HCT116 (cell line): ENCODE measurements at regions not wholly inside any gene's neighbourhood (a gene's known extent, or its start where the extent isn't known, plus 50 kb on each side); places are given as distances from the start of the nearest gene placed in this dataset.

Source experiments
- ATAC-seq: fragments of 200-7000 bp; cut with Tn5 transposase; 2 replicates; pipeline ENCODE4 v1.9.1; 2020; ENCODE audit warnings: mild to moderate bottlenecking, moderate library complexity
- BruUV-seq: library from RNA; stranded (reverse); fragments of 400-500 nt; replicated peaks from 2 replicates; lab custom pipeline; 2021; lab: Mats Ljungman, UMichigan
- CTCF ChIA-PET: fragments of 300-600 bp; sonication (Branson Sonifier 250); formaldehyde crosslinking; loops from one replicate; lab custom pipeline; 2021; ENCODE audit warnings: antibody characterized with exemption; lab: Charles Lee
- POLR2A ChIA-PET: fragments of 300-600, 350-600 bp; sonication (Branson Sonifier 250); formaldehyde crosslinking; loops from one replicate; lab custom pipeline; 2021; ENCODE audit warnings: antibody characterized with exemption; lab: Charles Lee
- RAD21 ChIA-PET, 2 experiments: fragments of 300-600 bp; sonication (Branson Sonifier 250); formaldehyde crosslinking; loops; one replicate each; lab custom pipeline; 2023; ENCODE audit warnings: low total read pairs in 2 of 2; ENCODE audit not compliant: uncharacterized antibody in 2 of 2, unreplicated experiment in 2 of 2, low non-redundant PET in 1 of 2; lab: Charles Lee
- DNase-seq: peaks from one replicate; pipeline ENCODE4 v3.0.0-alpha.2; 2010; ENCODE audit warnings: low read depth, low spot score
- H2AFZ ChIP-seq: fragments of 200-600 bp; shearing (Covaris generic), sonication (generic); 2 replicates; pipeline ENCODE4 v1.6.1; 2017; ENCODE audit warnings: low read depth, mixed run types, mixed read lengths, antibody characterized with exemption, low read length; ENCODE audit not compliant: poor library complexity, severe bottlenecking
- H3K27ac ChIP-seq: 2 replicates; pipeline ENCODE4 v1.5.1; 2012; ENCODE audit warnings: low read depth, low read length
- H3K27me3 ChIP-seq: fragments of 200-600 bp; sonication (generic); 2 replicates; pipeline ENCODE4 v1.6.1; 2016; ENCODE audit warnings: mixed run types, low read length, mixed read lengths; ENCODE audit not compliant: insufficient read depth
- H3K36me3 ChIP-seq, 2 experiments: fragments of 200-500 bp in 1 of 2; fragments of 200-600 bp in 1 of 2; sonication (Bioruptor generic) in 1 of 2; sonication (generic) in 1 of 2; 2 replicates each; pipeline versions ENCODE4 v1.5.1 to v1.6.1; 2014 to 2016; ENCODE audit warnings: low read length in 2 of 2, inconsistent platforms in 1 of 2, mixed read lengths in 1 of 2, mixed run types in 1 of 2; ENCODE audit not compliant: insufficient read depth in 2 of 2, control insufficient read depth in 1 of 2
- H3K4me1 ChIP-seq, 2 experiments: fragments of 200-600 bp in 1 of 2; sonication (generic) in 1 of 2; 2 replicates each; pipeline versions ENCODE4 v1.5.1 to v1.6.1; 2012 to 2017; ENCODE audit warnings: low read length in 2 of 2, inconsistent platforms in 1 of 2, mild to moderate bottlenecking in 1 of 2, mixed read lengths in 1 of 2, mixed run types in 1 of 2, moderate library complexity in 1 of 2; ENCODE audit not compliant: insufficient read depth in 2 of 2, control insufficient read depth in 1 of 2
- H3K4me2 ChIP-seq: fragments of 200-600 bp; sonication (generic); 2 replicates; pipeline ENCODE4 v1.6.1; 2017; ENCODE audit warnings: mixed run types, low read length, mixed read lengths
- H3K4me3 ChIP-seq, 2 experiments: fragments of 200-600 bp in 1 of 2; sonication (generic) in 1 of 2; replicated peaks in 1 of 2; 2 replicates each; pipeline ENCODE4 v1.5.1; 2011 to 2016; ENCODE audit warnings: low read length in 2 of 2, control low read depth in 1 of 2, low read depth in 1 of 2, mild to moderate bottlenecking in 1 of 2, mixed read lengths in 1 of 2, mixed run types in 1 of 2
- H3K79me2 ChIP-seq: fragments of 200-600 bp; sonication (generic); 2 replicates; pipeline ENCODE4 v1.6.1; 2017; ENCODE audit warnings: mild to moderate bottlenecking, mixed run types, low read length, moderate library complexity, mixed read lengths; ENCODE audit not compliant: insufficient read depth
- H3K9ac ChIP-seq: fragments of 200-600 bp; sonication (generic); 2 replicates; pipeline ENCODE4 v1.6.1; 2016; ENCODE audit warnings: low read length, mixed read lengths
- H3K9me2 ChIP-seq: fragments of 200-600 bp; sonication (generic), shearing (Covaris generic); 2 replicates; pipeline ENCODE4 v1.6.1; 2017; ENCODE audit warnings: mixed run types, mild to moderate bottlenecking, moderate library complexity; ENCODE audit not compliant: insufficient read depth
- H3K9me3 ChIP-seq, 2 experiments: fragments of 200-500 bp in 1 of 2; fragments of 200-600 bp in 1 of 2; sonication (Bioruptor generic) in 1 of 2; sonication (generic) in 1 of 2; 2 replicates each; pipeline ENCODE4 v1.6.1; 2014 to 2017; ENCODE audit warnings: low read length in 2 of 2, mixed read lengths in 2 of 2, inconsistent platforms in 1 of 2, low read depth in 1 of 2, mild to moderate bottlenecking in 1 of 2, mixed run types in 1 of 2, moderate library complexity in 1 of 2; ENCODE audit not compliant: control insufficient read depth in 1 of 2, insufficient read depth in 1 of 2
- H4K20me1 ChIP-seq: fragments of 200-600 bp; sonication (generic), shearing (Covaris generic); 2 replicates; pipeline ENCODE4 v1.6.1; 2017; ENCODE audit warnings: mixed run types, mild to moderate bottlenecking, moderate library complexity; ENCODE audit not compliant: insufficient read depth
- ATF3 ChIP-seq: IDR thresholded peaks from 2 replicates; pipeline ENCODE4 v1.6.1; 2012
- CBX3 ChIP-seq: IDR thresholded peaks from 2 replicates; pipeline ENCODE4 v1.6.1; 2012; ENCODE audit warnings: low read depth
- CTCF ChIP-seq, 3 experiments: fragments of 200-600 bp in 1 of 3; sonication (generic) in 1 of 3; IDR thresholded peaks in 2 of 3; conservative IDR thresholded peaks in 1 of 3; 2 replicates each; pipeline ENCODE4 v1.5.1; 2012 to 2017; ENCODE audit warnings: low read depth in 2 of 3, low read length in 2 of 3, antibody characterized with exemption in 1 of 3, borderline replicate concordance in 1 of 3, control low read depth in 1 of 3, mild to moderate bottlenecking in 1 of 3, mixed read lengths in 1 of 3, mixed run types in 1 of 3, moderate library complexity in 1 of 3; ENCODE audit not compliant: insufficient read depth in 1 of 3
- ELF1 ChIP-seq: IDR thresholded peaks from 2 replicates; pipeline ENCODE4 v1.6.1; 2012; ENCODE audit warnings: low read depth, borderline replicate concordance
- EZH2 ChIP-seq: fragments of 200-600 bp; sonication (generic); IDR thresholded peaks from 2 replicates; pipeline ENCODE4 v1.6.1; 2017; ENCODE audit warnings: antibody characterized with exemption, mixed run types
- EZH2phosphoT487 ChIP-seq: fragments of 200-600 bp; IDR thresholded peaks from 2 replicates; pipeline ENCODE4 v1.6.1; 2018; ENCODE audit warnings: antibody characterized with exemption, borderline replicate concordance
- FOSL1 ChIP-seq: IDR thresholded peaks from 2 replicates; pipeline ENCODE4 v1.6.1; 2012; ENCODE audit warnings: low read depth
- MAX ChIP-seq: IDR thresholded peaks from 2 replicates; pipeline ENCODE4 v1.6.1; 2012
- POLR2A ChIP-seq: IDR thresholded peaks from 2 replicates; pipeline ENCODE4 v1.7.0; 2011; ENCODE audit warnings: borderline replicate concordance; ENCODE audit not compliant: insufficient read depth, insufficient read length; ENCODE audit errors: extremely low read depth
- POLR2AphosphoS5 ChIP-seq: IDR thresholded peaks from 2 replicates; pipeline ENCODE4 v1.6.1; 2011; ENCODE audit warnings: mild to moderate bottlenecking, low read depth, low read length, moderate library complexity
- RAD21 ChIP-seq: IDR thresholded peaks from 2 replicates; pipeline ENCODE4 v1.6.1; 2012; ENCODE audit warnings: low read depth, mild to moderate bottlenecking
- REST ChIP-seq: IDR thresholded peaks from 2 replicates; pipeline ENCODE4 v1.6.1; 2012; ENCODE audit warnings: low read depth
- SIN3A ChIP-seq: IDR thresholded peaks from 2 replicates; pipeline ENCODE4 v1.6.1; 2012; ENCODE audit warnings: low read depth
- SP1 ChIP-seq: IDR thresholded peaks from 2 replicates; pipeline ENCODE4 v1.6.1; 2012; ENCODE audit warnings: low read depth
- SRF ChIP-seq: IDR thresholded peaks from 2 replicates; pipeline ENCODE4 v1.6.1; 2012; ENCODE audit warnings: low read depth
- TCF7L2 ChIP-seq: IDR thresholded peaks from 2 replicates; pipeline ENCODE4 v1.7.0; 2011; ENCODE audit warnings: borderline replicate concordance, inconsistent platforms; ENCODE audit not compliant: insufficient read depth, insufficient read length; ENCODE audit errors: extremely low read depth
- YY1 ChIP-seq: IDR thresholded peaks from 2 replicates; pipeline ENCODE4 v1.6.1; 2011; ENCODE audit warnings: low read length, low read depth, moderate library complexity, mild to moderate bottlenecking; ENCODE audit not compliant: insufficient replicate concordance; ENCODE audit errors: extremely low read depth
- ZBTB33 ChIP-seq: IDR thresholded peaks from 2 replicates; pipeline ENCODE4 v1.6.1; 2011; ENCODE audit warnings: mild to moderate bottlenecking, low read length, moderate library complexity; ENCODE audit not compliant: insufficient replicate concordance; ENCODE audit errors: extremely low read depth
- ZFX ChIP-seq: fragments of 450-650 bp; IDR thresholded peaks from 2 replicates; pipeline ENCODE4 v1.6.1; 2017
- ZNF274 ChIP-seq: fragments of 200-500 bp; sonication (Bioruptor generic); IDR thresholded peaks from 2 replicates; pipeline ENCODE4 v1.6.1; 2014; ENCODE audit warnings: mild to moderate bottlenecking, low read depth, low read length, inconsistent platforms
- intact Hi-C: fragments of 100-400 bp; cut with micrococcal nuclease; formaldehyde crosslinking; loops from 2 replicates; pipeline ENCODE4 v1.10.0; 2022

GRCh38 chr4:3679851-3680311 is 86.3 kb upstream of the ADRA2C start:
- no peak overlapping the region for H3K4me2 ChIP-seq
- H3K9ac ChIP-seq: no peak overlapping the region
- H2AFZ ChIP-seq: no peak overlapping the region
- no peaks in the 10 kb centered on the region for H3K9me2 ChIP-seq
- ChIA-PET CTCF (no interaction called here), POLR2A (no interaction called here), RAD21 (no interaction called here)
- ATAC-seq (no peak), DNase-seq (no peak)
- H3K4me3 ChIP-seq: no peak overlapping the region
- intact Hi-C loops: no loop called here
- no peaks in the 10 kb centered on the region for H3K27me3 ChIP-seq
- no peak overlapping the region for H3K27ac ChIP-seq
- no peaks in the 10 kb centered on the region for H4K20me1 ChIP-seq
- H3K79me2 ChIP-seq: no peaks in the 10 kb centered on the region
- H3K36me3 ChIP-seq: no peaks in the 10 kb centered on the region
- H3K4me1 ChIP-seq: peaks cover 6 to 8% of the 10 kb centered on the region in 2 experiments; a peak in 3 of 4 replicates
- no peaks in the 10 kb centered on the region for H3K9me3 ChIP-seq
- no peak for TF ChIP-seq CBX3
- TF ChIP-seq SRF: no peak
- no peak for TF ChIP-seq RAD21
- no peak for TF ChIP-seq SP1
- no peak for TF ChIP-seq FOSL1
- TF ChIP-seq ELF1: no peak
- no peak for TF ChIP-seq TCF7L2
- no peak for TF ChIP-seq EZH2
- no peak for TF ChIP-seq POLR2A
- no peak for TF ChIP-seq REST
- TF ChIP-seq POLR2AphosphoS5: no peak
- no peak for TF ChIP-seq ATF3
- no peak for TF ChIP-seq ZNF274
- TF ChIP-seq ZFX: no peak
- no peak for TF ChIP-seq EZH2phosphoT487
- TF ChIP-seq ZBTB33: no peak
- no peak for TF ChIP-seq MAX
- no peak for TF ChIP-seq SIN3A
- TF ChIP-seq CTCF (IDR thresholded peaks at IDR 0.05 in 2 of 3, conservative IDR thresholded peaks at IDR 0.05 in 1 of 3; ENCODE audit: borderline replicate concordance in 1 of 3, insufficient read depth in 1 of 3, low read depth in 2 of 3, low read length in 2 of 3): no peak
- TF ChIP-seq YY1: no peak
- no TSS peak for BruUV-seq
